GM12878 (cell line): ENCODE measurements at regions not wholly inside any gene's neighbourhood (a gene's known extent, or its start where the extent isn't known, plus 50 kb on each side); places are given as distances from the start of the nearest gene placed in this dataset.

ENCODE experiments used
- ATAC-seq: fragments of 200-7000 bp; cut with Tn5 transposase; 3 replicates; pipeline ENCODE4 v1.9.1; 2020; ENCODE audit warnings: mild to moderate bottlenecking, moderate library complexity
- BruUV-seq: library from RNA; stranded (reverse); fragments of 400-500 nt; replicated peaks from 2 replicates; lab custom pipeline; 2021; lab: Mats Ljungman, UMichigan
- CTCF ChIA-PET: fragments of 300-600 bp; sonication (Branson Sonifier 250); formaldehyde crosslinking; extraction: SDS; loops from one replicate; lab custom pipeline; 2021; ENCODE audit warnings: inconsistent platforms; lab: Yijun Ruan, JAX
- POLR2A ChIA-PET: fragments of 350-600 bp; formaldehyde crosslinking; extraction: SDS; loops from one replicate; lab custom pipeline; 2021; ENCODE audit warnings: inconsistent platforms; lab: Charles Lee
- RAD21 ChIA-PET: fragments of 300-600 bp; sonication (Branson Sonifier 250); formaldehyde crosslinking; loops from one replicate; lab custom pipeline; 2023; ENCODE audit warnings: antibody characterized with exemption; ENCODE audit not compliant: unreplicated experiment; lab: Charles Lee
- SMC1A ChIA-PET: fragments of 300-600 bp; sonication (Branson Sonifier 250); formaldehyde crosslinking; loops from one replicate; lab custom pipeline; 2023; ENCODE audit not compliant: unreplicated experiment, uncharacterized antibody; lab: Charles Lee
- DNase-seq: peaks from one replicate; pipeline ENCODE4 v3.0.0-alpha.2; 2011; ENCODE audit warnings: low read depth, low spot score
- FAIRE-seq: peaks from 3 replicates; lab custom pipeline; 2011; peaks lifted over from hg19 to GRCh38; lab: Jason Lieb, UNC
- H2AFZ ChIP-seq: 2 replicates; pipeline ENCODE4 v1.6.0; 2011; ENCODE audit warnings: low read depth, low read length, control low read depth; ENCODE audit not compliant: control insufficient read depth
- H3K27ac ChIP-seq: 2 replicates; pipeline ENCODE4 v1.5.1; 2011; ENCODE audit warnings: control low read depth; ENCODE audit not compliant: control insufficient read depth, insufficient read depth
- H3K27me3 ChIP-seq, 2 experiments: replicated peaks in 1 of 2; 2 replicates each; pipeline versions ENCODE4 v1.6.0 to v1.6.1; 2011; ENCODE audit warnings: low read length in 1 of 2; ENCODE audit not compliant: control insufficient read depth in 2 of 2, insufficient read depth in 2 of 2
- H3K36me3 ChIP-seq, 2 experiments: 2 replicates each; pipeline ENCODE4 v1.5.1; 2011; ENCODE audit warnings: low read length in 1 of 2; ENCODE audit not compliant: control insufficient read depth in 2 of 2, insufficient read depth in 2 of 2
- H3K4me1 ChIP-seq: 2 replicates; pipeline ENCODE4 v1.6.1; 2011; ENCODE audit warnings: mild to moderate bottlenecking, low read length, moderate library complexity, mixed read lengths; ENCODE audit not compliant: control insufficient read depth, insufficient read depth
- H3K4me2 ChIP-seq: 2 replicates; pipeline ENCODE4 v1.6.0; 2011; ENCODE audit warnings: control low read depth; ENCODE audit not compliant: control insufficient read depth, insufficient read depth
- H3K4me3 ChIP-seq: fragments of 200-600 bp; sonication (generic); 2 replicates; pipeline ENCODE4 v1.5.1; 2016
- H3K79me2 ChIP-seq: 2 replicates; pipeline ENCODE4 v1.6.0; 2011; ENCODE audit warnings: low read length; ENCODE audit not compliant: control insufficient read depth, insufficient read depth
- H3K9ac ChIP-seq: 2 replicates; pipeline ENCODE4 v1.8.0; 2011; ENCODE audit warnings: low read length, control low read depth, mixed read lengths; ENCODE audit not compliant: control insufficient read depth, insufficient read depth
- H3K9me3 ChIP-seq: replicated peaks from 3 replicates; pipeline ENCODE4 v1.5.1; 2011; ENCODE audit warnings: mild to moderate bottlenecking, low read length; ENCODE audit not compliant: control insufficient read depth, insufficient read depth
- H4K20me1 ChIP-seq: 2 replicates; pipeline ENCODE4 v1.6.0; 2011; ENCODE audit not compliant: control insufficient read depth, insufficient read depth
- BHLHE40 ChIP-seq, 2 experiments: fragments of 450-650 bp in 1 of 2; IDR thresholded peaks; 2 replicates each; pipeline ENCODE4 v1.6.1; 2011 to 2017; ENCODE audit warnings: low read depth in 2 of 2, borderline replicate concordance in 1 of 2, improper control_type of control experiment in 1 of 2, low read length in 1 of 2, mild to moderate bottlenecking in 1 of 2
- CBFB ChIP-seq: IDR thresholded peaks from 2 replicates; pipeline ENCODE4 v1.6.1; 2016; ENCODE audit warnings: antibody characterized with exemption, low read depth
- CBX5 ChIP-seq: sonication (generic); IDR thresholded peaks from 2 replicates; pipeline ENCODE4 v1.6.1; 2016; ENCODE audit warnings: low read depth, moderate library complexity, mild to moderate bottlenecking, inconsistent platforms
- CHD2 ChIP-seq: IDR thresholded peaks from 2 replicates; pipeline ENCODE4 v1.6.1; 2011; ENCODE audit warnings: low read depth, low read length, improper control_type of control experiment, borderline replicate concordance
- CHD4 ChIP-seq: fragments of 200-600 bp; sonication (generic); IDR thresholded peaks from 2 replicates; pipeline ENCODE4 v1.6.1; 2016; ENCODE audit warnings: mild to moderate bottlenecking
- DPF2 ChIP-seq: fragments of 450-650 bp; IDR thresholded peaks from 2 replicates; pipeline ENCODE4 v1.6.1; 2017; ENCODE audit warnings: mild to moderate bottlenecking
- MYC ChIP-seq: IDR thresholded peaks from 2 replicates; pipeline ENCODE4 v1.6.1; 2011; ENCODE audit warnings: mild to moderate bottlenecking, low read length, moderate library complexity, inconsistent platforms; ENCODE audit not compliant: insufficient read depth, insufficient replicate concordance, insufficient read length, severe bottlenecking
- NR2C2 ChIP-seq: IDR thresholded peaks from 2 replicates; pipeline ENCODE4 v1.6.1; 2011; ENCODE audit warnings: borderline replicate concordance, low read depth; ENCODE audit not compliant: control insufficient read depth, insufficient read length
- POLR2AphosphoS2 ChIP-seq: IDR thresholded peaks from 2 replicates; pipeline ENCODE4 v1.6.1; 2011; ENCODE audit warnings: low read depth, mild to moderate bottlenecking, low read length, improper control_type of control experiment, moderate library complexity
- TAF1 ChIP-seq: IDR thresholded peaks from 2 replicates; pipeline ENCODE4 v1.6.1; 2011; ENCODE audit warnings: mild to moderate bottlenecking, low read depth, low read length, borderline replicate concordance
- TCF12 ChIP-seq: IDR thresholded peaks from 2 replicates; pipeline ENCODE4 v1.6.1; 2011; ENCODE audit warnings: low read depth, mild to moderate bottlenecking, low read length
- ZNF622 ChIP-seq: fragments of 450-650 bp; IDR thresholded peaks from 2 replicates; pipeline ENCODE4 v1.6.1; 2017; ENCODE audit warnings: mild to moderate bottlenecking, inconsistent platforms
- ZZZ3 ChIP-seq: IDR thresholded peaks from 2 replicates; pipeline ENCODE4 v1.6.1; 2011; ENCODE audit warnings: low read depth; ENCODE audit not compliant: control insufficient read depth, insufficient read length
- WGBS: methylation state at CpG from one replicate; pipeline ENCODE4 v1.1.6; 2016; ENCODE audit warnings: low lambda C conversion rate; ENCODE audit not compliant: insufficient replicate concordance, insufficient coverage; ENCODE audit errors: missing lambda C conversion rate; 5-methylcytosine and 5-hydroxymethylcytosine counted together
- in situ Hi-C: fragments of 300-500 bp; cut with MboI; formaldehyde crosslinking; loops from 9 replicates; pipeline ENCODE4 v1.14.3; 2018; ENCODE audit warnings: mixed read lengths
- intact Hi-C: fragments of 100-400 bp; cut with micrococcal nuclease; formaldehyde crosslinking; loops from one replicate; pipeline ENCODE4 v1.14.2; 2022; ENCODE audit not compliant: unreplicated experiment
- TF ChIP-seq, protein P1 (sequence below): IDR thresholded peaks from 2 replicates; pipeline ENCODE4 v1.6.1; 2011; ENCODE audit warnings: low read depth, mild to moderate bottlenecking, low read length, moderate library complexity, borderline replicate concordance; ENCODE audit errors: extremely low read depth
- TF ChIP-seq, protein P2 (sequence below): fragments of 450-650 bp; IDR thresholded peaks from 2 replicates; pipeline ENCODE4 v1.6.1; 2017; ENCODE audit warnings: mild to moderate bottlenecking, low read depth, inconsistent platforms; ENCODE audit not compliant: poor library complexity, severe bottlenecking
- TF ChIP-seq, protein P3 (sequence below): fragments of 450-650 bp; IDR thresholded peaks from 2 replicates; pipeline ENCODE4 v1.6.1; 2017; ENCODE audit warnings: antibody characterized with exemption, mild to moderate bottlenecking, moderate library complexity

DNA sequence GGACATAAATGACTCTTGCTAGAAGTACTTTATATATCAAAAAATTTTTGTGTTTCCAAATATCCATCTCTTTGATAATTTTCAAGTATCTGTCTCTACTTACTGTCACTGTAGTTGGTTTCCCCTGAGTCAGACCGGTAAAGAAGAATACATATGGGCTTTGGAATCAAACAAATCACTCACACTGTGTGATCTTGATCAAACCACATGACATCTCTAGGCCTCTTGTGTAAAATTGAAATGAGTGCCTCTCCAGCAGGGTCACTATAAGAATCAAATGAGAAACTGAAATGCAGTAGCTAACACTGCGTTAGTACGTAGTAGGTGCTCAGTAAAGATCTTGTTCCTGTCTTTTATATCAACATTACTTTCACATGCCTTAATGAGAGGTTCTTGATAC lies 314.6 kb upstream of the STT3B start:
- ChIA-PET SMC1A (interaction anchor here (1.1 to 5.3 kb wide), 16 partner anchors 8 to 412 kb away, joined by 3 to 76 read pairs (median 6); no protein-coding TSS in a partner anchor), RAD21 (interaction anchor here (1.2 to 20.2 kb wide), 6 partner anchors 8 to 319 kb away, joined by 3 to 381 read pairs (median 6); no protein-coding TSS in a partner anchor), POLR2A (interaction anchor here (0.6 to 2.4 kb wide), 6 partner anchors 14 to 726 kb away, joined by 3 to 11 read pairs (median 4); no protein-coding TSS in a partner anchor), CTCF (interaction anchor here (1.1 to 2.1 kb wide), 7 partner anchors 8 to 242 kb away, joined by 3 to 17 read pairs (median 5); no protein-coding TSS in a partner anchor)
- no peaks in the 10 kb centered on the region for H3K27me3 ChIP-seq
- H3K9ac ChIP-seq = no peak overlapping the region
- no peaks in the 10 kb centered on the region; the same call in 1 of the 3 replicates for H3K9me3 ChIP-seq
- H3K79me2 ChIP-seq = no peaks in the 10 kb centered on the region
- WGBS = 83% methylated on average over 3 of the region's 3 CpGs
- peaks cover 34% of the 10 kb centered on the region for H3K4me1 ChIP-seq
- in situ Hi-C loops = no loop called here
- H3K4me2 ChIP-seq = no peak overlapping the region; the same call in 1 of the 2 replicates
- TF ChIP-seq MYC = no peak
- TF ChIP-seq, protein P1, sequence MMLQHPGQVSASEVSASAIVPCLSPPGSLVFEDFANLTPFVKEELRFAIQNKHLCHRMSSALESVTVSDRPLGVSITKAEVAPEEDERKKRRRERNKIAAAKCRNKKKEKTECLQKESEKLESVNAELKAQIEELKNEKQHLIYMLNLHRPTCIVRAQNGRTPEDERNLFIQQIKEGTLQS = no peak
- TF ChIP-seq CHD4 = no peak
- TF ChIP-seq NR2C2 = no peak
- TF ChIP-seq TCF12 = no peak
- TF ChIP-seq CHD2 = no peak
- TF ChIP-seq ZNF622 = no peak
- TF ChIP-seq ZZZ3 = no peak
- TF ChIP-seq BHLHE40 (IDR thresholded peaks at IDR 0.05; ENCODE audit: borderline replicate concordance in 1 of 2, low read depth in 2 of 2, low read length in 1 of 2) = no peak
- no peak for TF ChIP-seq CBX5
- TF ChIP-seq CBFB = no peak
- TF ChIP-seq POLR2AphosphoS2 = no peak
- TF ChIP-seq, protein P2, sequence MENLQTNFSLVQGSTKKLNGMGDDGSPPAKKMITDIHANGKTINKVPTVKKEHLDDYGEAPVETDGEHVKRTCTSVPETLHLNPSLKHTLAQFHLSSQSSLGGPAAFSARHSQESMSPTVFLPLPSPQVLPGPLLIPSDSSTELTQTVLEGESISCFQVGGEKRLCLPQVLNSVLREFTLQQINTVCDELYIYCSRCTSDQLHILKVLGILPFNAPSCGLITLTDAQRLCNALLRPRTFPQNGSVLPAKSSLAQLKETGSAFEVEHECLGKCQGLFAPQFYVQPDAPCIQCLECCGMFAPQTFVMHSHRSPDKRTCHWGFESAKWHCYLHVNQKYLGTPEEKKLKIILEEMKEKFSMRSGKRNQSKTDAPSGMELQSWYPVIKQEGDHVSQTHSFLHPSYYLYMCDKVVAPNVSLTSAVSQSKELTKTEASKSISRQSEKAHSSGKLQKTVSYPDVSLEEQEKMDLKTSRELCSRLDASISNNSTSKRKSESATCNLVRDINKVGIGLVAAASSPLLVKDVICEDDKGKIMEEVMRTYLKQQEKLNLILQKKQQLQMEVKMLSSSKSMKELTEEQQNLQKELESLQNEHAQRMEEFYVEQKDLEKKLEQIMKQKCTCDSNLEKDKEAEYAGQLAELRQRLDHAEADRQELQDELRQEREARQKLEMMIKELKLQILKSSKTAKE = no peak
- no peak for TF ChIP-seq DPF2
- TF ChIP-seq TAF1 = no peak
- TF ChIP-seq, protein P3, sequence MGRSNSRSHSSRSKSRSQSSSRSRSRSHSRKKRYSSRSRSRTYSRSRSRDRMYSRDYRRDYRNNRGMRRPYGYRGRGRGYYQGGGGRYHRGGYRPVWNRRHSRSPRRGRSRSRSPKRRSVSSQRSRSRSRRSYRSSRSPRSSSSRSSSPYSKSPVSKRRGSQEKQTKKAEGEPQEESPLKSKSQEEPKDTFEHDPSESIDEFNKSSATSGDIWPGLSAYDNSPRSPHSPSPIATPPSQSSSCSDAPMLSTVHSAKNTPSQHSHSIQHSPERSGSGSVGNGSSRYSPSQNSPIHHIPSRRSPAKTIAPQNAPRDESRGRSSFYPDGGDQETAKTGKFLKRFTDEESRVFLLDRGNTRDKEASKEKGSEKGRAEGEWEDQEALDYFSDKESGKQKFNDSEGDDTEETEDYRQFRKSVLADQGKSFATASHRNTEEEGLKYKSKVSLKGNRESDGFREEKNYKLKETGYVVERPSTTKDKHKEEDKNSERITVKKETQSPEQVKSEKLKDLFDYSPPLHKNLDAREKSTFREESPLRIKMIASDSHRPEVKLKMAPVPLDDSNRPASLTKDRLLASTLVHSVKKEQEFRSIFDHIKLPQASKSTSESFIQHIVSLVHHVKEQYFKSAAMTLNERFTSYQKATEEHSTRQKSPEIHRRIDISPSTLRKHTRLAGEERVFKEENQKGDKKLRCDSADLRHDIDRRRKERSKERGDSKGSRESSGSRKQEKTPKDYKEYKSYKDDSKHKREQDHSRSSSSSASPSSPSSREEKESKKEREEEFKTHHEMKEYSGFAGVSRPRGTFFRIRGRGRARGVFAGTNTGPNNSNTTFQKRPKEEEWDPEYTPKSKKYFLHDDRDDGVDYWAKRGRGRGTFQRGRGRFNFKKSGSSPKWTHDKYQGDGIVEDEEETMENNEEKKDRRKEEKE = no peak
- no peak for DNase-seq
- no TSS peak for BruUV-seq
- no peak overlapping the region for H3K4me3 ChIP-seq
- intact Hi-C loops = loop anchor here (2.0 kb wide), 1 partner anchor 27 kb away; no protein-coding TSS in a partner anchor
- no peaks in the 10 kb centered on the region for H3K36me3 ChIP-seq
- no peak overlapping the region for H2AFZ ChIP-seq
- H3K27ac ChIP-seq = no peak overlapping the region; the same call in 1 of the 2 replicates
- H4K20me1 ChIP-seq = no peaks in the 10 kb centered on the region
- FAIRE-seq = no peak
- ATAC-seq = no peak
